Fibroblast of skin of scalp (primary cell): ENCODE measurements at regions not wholly inside any gene's neighbourhood (a gene's known extent, or its start where the extent isn't known, plus 50 kb on each side); places are given as distances from the start of the nearest gene placed in this dataset.
A peak's percentile ranks its signal among the peaks of the same experiment; 100 is the strongest.

ENCODE experiments used
- DNase-seq: peaks from one replicate; pipeline ENCODE4 v3.0.0-alpha.2; 2013

DNA sequence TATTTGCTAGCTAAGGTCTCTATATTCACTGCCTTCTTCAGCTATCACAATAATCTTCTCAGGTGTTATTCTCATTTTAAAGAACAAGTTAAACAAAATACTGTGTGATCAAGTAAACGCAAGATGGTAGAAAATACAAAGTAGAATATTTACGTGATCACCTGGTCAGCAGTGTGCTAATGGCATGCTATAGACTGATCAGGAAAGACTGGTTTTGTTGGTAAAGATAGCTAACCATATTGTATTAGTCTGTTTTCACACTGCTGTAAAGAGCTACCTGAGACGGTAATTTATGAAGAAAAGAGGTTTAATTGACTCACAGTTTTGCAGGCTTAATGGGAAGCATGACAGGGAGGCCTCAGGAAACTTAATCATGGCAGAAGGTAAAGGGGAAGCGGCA lies 50.4 kb downstream of the ZBTB38 start:
- DNase-seq: no peak

DNA sequence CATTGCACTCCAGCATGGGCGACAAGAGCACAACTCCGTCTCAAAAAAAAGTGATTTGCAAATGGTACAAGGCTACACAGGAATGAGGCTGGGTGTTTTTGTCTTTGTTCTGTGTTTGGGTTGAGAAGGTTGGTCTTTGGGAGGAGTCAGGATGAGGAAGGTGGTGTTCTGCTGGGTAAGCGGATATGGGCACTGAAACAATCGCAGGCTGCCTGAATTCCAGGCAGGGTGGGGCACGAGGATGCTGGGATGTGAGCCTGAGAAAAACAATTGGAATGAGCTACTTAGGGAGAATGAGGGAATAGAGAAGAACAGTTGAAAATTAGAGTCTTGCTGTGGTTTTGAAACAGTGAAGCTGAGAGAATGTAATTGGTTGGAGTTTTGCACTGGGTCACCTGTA lies 51.6 kb downstream of the ZBTB38 start:
- no peak for DNase-seq

DNA sequence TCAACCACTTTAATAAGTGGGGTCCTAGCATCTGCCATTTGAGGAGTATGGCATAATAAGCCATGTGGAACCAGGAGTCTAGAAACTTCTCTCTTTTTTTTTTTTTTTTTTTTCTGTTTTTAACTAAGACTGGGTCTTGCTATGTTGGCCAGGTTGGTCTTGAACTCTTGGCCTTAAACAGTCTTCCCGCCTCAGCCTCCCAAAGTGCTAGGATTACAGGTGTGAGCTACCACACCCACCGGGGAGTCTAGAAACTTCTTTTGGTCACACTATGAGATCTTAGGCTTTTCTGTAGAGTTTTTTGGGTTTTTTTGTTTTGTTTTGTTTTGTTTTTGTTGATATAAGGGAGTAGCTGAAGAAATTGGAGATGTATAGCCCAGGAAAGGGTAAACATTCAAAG lies 52.9 kb downstream of the ZBTB38 start:
- DNase-seq: no peak

DNA sequence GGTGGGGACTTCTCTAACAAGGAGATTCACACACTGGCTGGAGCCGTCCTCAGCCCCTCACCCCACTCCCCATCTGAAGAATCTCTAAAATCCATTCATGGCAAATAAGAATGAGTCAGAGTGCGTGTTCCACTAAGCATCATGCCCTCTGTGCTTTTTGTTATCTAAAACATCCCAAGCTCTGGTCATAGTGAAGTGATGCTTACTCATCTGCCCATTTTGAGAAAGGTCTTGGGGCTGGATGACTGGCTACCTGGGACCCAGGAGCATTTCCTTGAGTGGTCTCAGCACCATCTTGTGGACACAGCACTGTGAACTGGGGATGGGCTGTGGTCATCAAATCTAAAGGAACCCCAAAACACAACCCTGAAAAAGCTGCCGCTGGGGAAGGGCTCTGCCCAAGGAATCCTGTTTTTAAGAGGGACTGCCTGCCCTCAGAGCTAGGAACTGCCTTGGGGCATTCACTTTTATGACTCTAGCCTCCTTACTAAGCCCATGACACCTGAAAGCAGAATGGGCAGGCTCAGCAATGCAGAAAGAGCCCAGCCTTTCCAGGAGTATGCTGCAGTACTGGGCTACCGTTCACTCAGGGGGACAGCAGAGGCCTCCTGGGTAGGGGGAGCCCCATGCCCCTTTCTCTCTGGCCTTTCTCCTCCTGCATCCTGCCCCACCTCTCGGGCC lies 53.5 kb downstream of the ZBTB38 start:
- peak; percentile 71 for DNase-seq

DNA sequence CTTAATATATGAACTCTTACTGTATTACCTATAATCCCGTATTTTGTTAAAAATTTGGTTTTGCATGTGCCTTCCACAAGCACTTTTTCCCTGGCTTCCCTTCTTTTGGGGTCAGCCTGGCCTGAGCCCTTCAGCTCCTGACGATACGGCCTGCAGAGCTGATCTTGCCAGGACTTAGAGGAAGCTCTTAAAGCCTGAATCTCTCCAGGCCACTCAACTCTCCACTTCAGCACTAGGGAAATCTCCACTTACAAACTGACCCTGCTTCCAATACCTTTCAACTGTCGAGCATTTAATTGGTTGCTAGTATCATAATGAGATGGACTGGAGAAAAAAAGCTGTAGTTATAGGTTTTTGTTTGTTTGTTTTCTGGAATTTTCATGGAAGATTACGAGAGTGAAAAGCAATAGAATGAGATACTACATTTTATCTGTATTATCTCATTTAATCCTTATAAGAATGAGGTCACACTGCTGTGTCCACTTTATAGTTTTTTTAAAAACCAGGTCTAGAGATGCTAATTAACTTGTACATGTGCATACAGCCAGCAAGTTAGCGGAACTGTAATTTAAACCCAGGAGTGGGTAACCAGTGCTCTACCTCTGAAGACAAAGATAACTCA lies 54.8 kb downstream of the ZBTB38 start:
- DNase-seq: no peak

DNA sequence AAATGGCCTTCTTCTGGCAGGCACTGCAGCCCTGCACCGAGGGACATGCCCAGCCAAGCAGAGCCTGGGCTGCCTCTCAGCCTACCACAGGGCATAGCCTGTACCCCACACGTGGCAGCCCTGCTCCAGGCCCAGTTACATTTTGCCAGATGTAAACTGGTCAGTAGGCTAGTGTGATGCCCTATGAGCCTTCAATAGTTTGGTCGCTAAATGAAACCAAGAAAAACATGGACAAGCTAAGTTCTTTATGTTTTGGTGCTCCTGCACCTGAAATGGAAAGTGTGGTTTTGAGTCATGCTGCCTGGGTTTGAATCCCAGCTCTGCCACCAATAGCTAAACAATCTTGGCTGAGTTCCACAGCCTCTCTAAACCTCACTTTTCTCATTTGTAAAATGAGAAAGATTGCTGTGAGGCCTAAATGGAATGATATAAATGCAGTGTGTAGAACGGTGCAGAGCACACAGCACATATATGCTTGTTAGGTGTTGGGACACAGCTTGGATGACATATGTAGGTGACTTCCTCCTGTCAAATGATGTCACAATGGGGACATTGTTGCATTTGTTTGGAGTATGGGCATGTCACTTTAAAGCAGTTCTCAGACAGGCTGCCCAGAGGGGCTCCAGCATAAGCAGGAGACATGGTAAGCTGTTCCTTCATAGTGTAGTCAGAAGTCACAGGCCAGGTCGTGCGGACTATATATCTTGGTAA lies 57.4 kb downstream of the ZBTB38 start:
- no peak for DNase-seq

DNA sequence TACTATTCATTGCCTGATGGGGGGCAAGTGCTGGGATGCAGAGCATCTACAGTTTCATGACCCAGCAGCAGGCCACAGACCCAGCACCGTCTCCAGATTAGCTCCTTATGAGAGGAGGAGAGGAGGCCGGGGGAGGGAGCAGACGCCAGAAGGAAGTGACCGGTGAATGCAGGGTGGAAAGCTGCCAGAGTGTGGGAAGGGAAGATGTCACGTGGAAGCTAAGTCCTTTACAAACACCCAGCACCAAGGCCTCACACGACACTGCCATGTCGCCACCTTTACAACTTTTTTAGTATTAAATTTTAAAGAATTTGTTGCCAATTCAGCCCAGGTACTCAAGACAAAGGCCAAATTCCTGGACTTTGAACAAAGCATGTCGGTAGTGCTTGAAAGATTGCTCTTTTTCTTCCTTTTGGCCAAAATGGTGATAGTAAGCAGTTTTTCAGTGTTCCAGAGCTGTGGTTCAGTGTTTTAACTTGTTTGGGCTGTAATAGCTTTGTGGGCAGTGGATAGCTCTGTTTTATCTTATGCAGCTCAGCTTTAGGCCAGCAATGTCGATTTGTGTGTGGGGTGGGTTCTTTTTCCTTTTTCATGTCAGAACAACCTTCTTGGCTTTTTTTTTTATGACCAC lies 58.2 kb downstream of the ZBTB38 start:
- DNase-seq: peak; percentile 55

DNA sequence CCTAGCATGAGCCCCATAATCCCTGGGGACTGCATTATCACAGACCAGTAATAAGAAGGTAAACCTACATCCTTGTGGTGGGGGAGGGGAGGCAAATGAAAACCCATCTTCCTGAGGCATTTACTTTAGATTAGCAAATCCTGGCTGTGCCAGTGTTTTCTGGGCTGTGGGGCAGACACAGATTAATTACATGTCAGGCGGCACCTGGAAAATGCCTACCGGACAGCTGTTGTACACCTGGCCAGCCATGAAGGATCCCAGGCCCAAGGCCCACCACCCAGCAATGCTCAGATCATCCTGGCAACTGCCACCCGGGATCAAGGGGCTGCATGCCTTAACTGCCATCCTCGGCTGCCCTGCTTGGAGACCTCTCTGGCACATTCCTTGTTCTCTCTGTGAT lies 59.1 kb upstream of the RASA2 start:
- DNase-seq: no peak

DNA sequence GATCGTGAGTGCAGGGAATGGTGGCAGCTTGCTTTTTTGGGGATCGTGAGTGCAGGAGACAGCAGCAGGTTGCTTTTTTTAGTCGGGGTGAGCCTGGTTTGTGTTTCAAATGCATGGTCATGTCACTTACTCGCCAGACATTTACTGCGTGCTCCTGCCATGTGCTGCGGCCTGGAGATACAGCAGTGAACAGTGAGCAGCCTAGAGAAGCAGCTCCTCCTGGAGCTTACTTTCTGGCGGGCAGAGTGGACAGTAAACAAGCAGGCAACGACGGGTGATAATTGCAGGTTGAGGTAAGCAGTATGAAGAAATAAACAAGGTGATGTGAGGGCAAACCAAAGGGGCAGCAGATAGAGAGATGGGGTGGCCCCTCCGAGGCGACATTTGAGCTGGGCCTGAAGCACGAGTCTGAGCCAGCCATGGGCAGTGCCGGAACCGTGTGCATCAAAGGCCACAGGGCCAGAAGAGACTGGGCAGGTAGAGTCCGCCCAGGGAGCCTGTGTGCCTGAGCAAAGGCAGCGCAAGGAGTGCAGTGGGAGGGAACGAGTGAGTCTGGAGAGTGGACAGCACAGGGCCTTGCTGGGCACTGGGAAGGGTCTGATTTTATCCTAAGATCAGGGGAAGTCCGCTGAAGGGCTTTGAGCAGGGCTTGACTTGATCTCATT lies 57.3 kb upstream of the RASA2 start:
- DNase-seq: no peak

DNA sequence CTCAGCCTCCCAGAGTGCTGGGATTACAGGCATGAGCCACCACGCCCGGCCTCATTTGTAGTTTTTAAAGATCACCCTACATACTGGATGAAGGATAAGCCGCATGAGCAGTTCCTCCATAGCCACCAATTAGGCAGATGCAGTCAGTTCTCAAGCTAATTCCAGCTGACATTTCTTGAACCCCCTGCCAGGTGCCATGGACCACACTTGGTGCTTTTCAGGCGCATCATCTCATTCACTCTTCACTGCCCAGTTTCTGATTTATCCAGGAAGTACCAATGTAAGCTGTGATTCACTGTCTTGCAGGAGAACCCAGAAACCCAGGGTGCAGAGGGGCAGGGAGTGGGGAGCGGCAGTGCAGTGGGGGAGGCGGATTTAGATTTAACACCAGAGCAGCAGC lies 56.5 kb upstream of the RASA2 start:
- no peak for DNase-seq

DNA sequence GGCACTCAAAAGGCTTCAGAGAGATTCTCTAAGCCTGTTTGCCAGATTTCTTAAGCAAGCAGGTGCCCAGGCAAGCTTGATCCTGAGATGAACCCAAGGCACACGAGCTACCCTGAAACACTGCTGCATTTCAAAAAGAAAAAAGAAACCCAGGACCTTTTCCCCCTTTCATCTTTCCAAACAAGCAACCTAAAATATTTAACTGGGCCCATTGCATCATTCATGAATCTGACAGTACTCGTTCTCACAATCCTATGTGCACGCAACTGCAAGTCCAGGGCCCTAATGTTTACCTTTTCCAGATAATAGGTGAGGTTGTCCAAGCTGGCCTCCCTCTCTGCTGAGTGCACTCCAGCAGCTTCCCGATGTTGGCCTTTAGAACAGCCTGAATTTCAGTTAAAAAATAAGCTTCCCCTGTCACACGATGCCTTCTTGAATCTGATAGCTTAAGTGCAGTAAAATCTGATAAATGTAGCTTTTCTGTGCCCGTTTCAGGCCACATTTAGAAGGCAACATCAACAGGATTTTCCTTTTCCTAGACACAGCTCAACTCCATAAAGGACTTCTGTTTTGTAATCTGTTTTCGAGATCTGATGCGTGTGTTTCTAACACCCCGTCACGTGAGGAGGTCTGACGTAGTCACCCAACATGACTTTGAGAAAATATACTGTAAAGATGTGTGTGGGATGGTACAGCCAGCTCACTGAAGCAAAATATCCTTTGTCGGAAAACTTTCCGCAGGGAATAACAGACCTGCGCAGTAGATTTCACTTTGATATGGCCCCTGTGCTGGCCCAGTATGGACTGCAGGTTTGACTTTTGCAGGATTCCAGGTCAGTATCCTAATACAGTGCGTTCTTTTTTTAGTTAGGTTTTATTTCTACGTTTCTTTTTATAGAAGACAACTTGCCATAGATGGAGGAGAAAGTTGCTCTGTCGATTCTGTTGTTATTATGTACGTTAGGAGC lies 55.1 kb upstream of the RASA2 start:
- DNase-seq: no peak

DNA sequence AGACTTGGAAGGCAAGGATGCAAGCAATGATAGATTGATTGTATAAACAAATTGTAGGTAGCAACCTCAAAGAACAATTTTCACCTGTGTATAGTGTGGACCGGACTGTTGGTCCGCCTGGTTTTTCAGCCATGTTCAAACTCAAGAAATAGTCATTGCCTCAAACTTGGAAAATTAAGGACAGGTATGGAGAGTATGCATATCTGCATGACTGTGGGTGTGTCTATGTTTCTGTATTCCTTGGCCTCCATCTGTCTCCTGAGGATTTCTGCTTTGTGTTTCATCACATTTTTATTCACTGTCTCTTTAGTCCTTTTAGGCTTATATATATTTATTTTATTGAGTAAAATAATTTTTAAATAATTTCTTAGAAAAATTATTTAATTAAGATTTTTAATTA lies 53.9 kb upstream of the RASA2 start:
- no peak for DNase-seq

DNA sequence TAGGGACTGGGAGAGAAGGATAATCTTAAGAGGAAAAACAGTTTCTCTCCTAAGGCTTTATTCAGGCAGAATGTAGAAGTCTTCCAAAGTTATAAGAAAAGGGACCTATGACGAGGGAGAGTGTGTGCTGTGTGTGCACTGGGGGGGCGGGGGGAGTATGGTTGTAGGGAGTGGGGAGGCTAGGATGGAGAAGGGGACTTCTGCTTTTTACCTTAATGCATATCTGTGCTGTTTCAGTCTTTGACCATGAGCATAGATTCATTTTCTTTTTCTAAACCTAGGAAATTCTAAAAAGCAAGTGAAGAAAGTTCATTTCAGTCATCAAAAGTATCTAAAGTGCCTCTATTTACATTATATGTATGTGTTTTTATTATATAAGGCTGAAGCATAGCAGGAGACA lies 52.6 kb upstream of the RASA2 start:
- no peak for DNase-seq

DNA sequence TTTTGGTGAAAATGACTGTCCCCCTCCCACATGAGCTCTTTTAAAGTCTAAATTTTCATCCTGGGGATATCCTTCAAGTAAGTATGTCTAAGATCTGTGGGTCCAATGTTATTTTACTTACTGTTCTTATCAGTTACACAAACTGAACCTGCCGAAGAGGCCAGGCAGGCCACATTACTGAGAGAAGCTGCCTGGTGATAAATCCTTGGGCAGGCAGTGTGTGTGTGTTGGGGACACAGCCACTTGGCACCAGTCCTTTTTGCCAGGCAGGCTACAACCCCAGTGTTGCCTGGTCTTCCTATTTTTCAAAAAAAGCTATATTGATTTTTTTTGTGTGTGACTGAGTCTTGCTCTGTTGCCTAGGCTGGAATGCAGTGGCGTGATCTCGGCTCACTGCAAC lies 50.6 kb upstream of the RASA2 start:
- no peak for DNase-seq
